Caco-2 (cell line): ENCODE measurements at regions not wholly inside any gene's neighbourhood (a gene's known extent, or its start where the extent isn't known, plus 50 kb on each side); places are given as distances from the start of the nearest gene placed in this dataset.

Experiments used
- BruUV-seq: library from RNA; stranded (reverse); fragments of 400-500 nt; replicated peaks from 2 replicates; lab custom pipeline; 2021; lab: Mats Ljungman, UMichigan
- CTCF ChIA-PET: fragments of 300-600 bp; sonication (Branson Sonifier 250); formaldehyde crosslinking; loops from one replicate; lab custom pipeline; 2022; ENCODE audit warnings: antibody characterized with exemption; lab: Charles Lee
- POLR2A ChIA-PET: fragments of 300-600 bp; sonication (Branson Sonifier 250); formaldehyde crosslinking; loops from one replicate; lab custom pipeline; 2022; ENCODE audit warnings: antibody characterized with exemption; lab: Charles Lee
- DNase-seq, 2 experiments: peaks; one replicate each; pipeline versions ENCODE4 v3.0.0 to v3.0.0-alpha.2; 2020 to 2022
- H3K27me3 ChIP-seq: replicated peaks from 2 replicates; pipeline ENCODE4 v1.6.0; 2011; ENCODE audit warnings: low read length; ENCODE audit not compliant: control insufficient read depth, insufficient read depth
- H3K36me3 ChIP-seq: 2 replicates; pipeline ENCODE4 v1.5.1; 2011; ENCODE audit warnings: low read length; ENCODE audit not compliant: control insufficient read depth, insufficient read depth
- H3K4me1 ChIP-seq: fragments of 250-450 bp; sonication (Bioruptor Pico); 2 replicates; pipeline ENCODE4 v1.5.1; 2020; ENCODE audit warnings: mild to moderate bottlenecking
- H3K4me3 ChIP-seq: 2 replicates; pipeline ENCODE4 v1.5.1; 2011; ENCODE audit warnings: low read depth, mild to moderate bottlenecking, control low read depth, low read length
- H3K9me3 ChIP-seq: fragments of 250-450 bp; sonication (Bioruptor Pico); 2 replicates; pipeline ENCODE4 v1.5.1; 2020; ENCODE audit warnings: mild to moderate bottlenecking, moderate library complexity
- H3K27ac Mint-ChIP-seq: one replicate; pipeline ENCODE4 v1.8.0; 2022; ENCODE audit warnings: mixed read lengths; ENCODE audit not compliant: unreplicated experiment
- H3K27me3 Mint-ChIP-seq: one replicate; pipeline ENCODE4 v1.8.0; 2022; ENCODE audit warnings: mixed read lengths; ENCODE audit not compliant: insufficient read depth, unreplicated experiment
- H3K36me3 Mint-ChIP-seq: one replicate; pipeline ENCODE4 v1.8.0; 2022; ENCODE audit warnings: mild to moderate bottlenecking, mixed read lengths; ENCODE audit not compliant: insufficient read depth, unreplicated experiment
- H3K4me1 Mint-ChIP-seq: one replicate; pipeline ENCODE4 v1.8.0; 2022; ENCODE audit warnings: low read depth, mixed read lengths; ENCODE audit not compliant: unreplicated experiment
- H3K4me3 Mint-ChIP-seq: one replicate; pipeline ENCODE4 v1.8.0; 2022; ENCODE audit warnings: mild to moderate bottlenecking, moderate library complexity, mixed read lengths; ENCODE audit not compliant: unreplicated experiment
- H3K9me3 Mint-ChIP-seq: one replicate; pipeline ENCODE4 v1.8.0; 2022; ENCODE audit warnings: mixed read lengths; ENCODE audit not compliant: unreplicated experiment
- intact Hi-C: fragments of 100-400 bp; cut with micrococcal nuclease; formaldehyde crosslinking; loops from one replicate; pipeline ENCODE4 v1.10.0; 2022; ENCODE audit not compliant: unreplicated experiment
- TF ChIP-seq, protein P1 (sequence below), 2 experiments: fragments of 200-600 bp in 1 of 2; IDR thresholded peaks; 1 replicate in 1 of 2; 2 replicates in 1 of 2; pipeline versions ENCODE4 v1.5.1 to v1.8.0; 2011 to 2022; ENCODE audit warnings: antibody characterized with exemption in 1 of 2, control low read depth in 1 of 2, inconsistent platforms in 1 of 2, low read depth in 1 of 2, low read length in 1 of 2, mild to moderate bottlenecking in 1 of 2, moderate library complexity in 1 of 2; ENCODE audit not compliant: insufficient read depth in 1 of 2, severe bottlenecking in 1 of 2, unreplicated experiment in 1 of 2

DNA sequence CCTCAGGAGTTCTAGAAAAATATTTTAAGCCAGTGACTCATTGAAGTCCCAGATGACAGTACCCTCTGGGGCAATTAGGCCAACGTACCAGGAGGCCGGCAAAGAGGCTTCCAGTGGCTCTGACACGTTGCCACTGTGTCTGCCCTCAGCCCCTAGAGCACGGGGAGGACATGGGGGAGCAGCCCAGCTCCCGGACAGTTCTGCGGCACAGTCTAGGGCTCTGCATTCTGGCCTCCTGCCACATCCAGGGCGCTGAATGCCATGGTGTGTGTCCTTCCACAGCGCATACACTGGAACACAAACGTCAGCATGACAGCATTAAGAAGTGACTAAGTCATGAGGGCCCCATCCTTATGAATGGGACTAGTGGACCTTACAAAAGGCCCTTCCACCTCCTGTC, 156.2 kb downstream of the RNASET2 start:
- H3K4me1 Mint-ChIP-seq, result no peaks in the 10 kb centered on the region
- H3K4me3 ChIP-seq, result no peak overlapping the region
- BruUV-seq, result no TSS peak
- H3K36me3 Mint-ChIP-seq, result no peaks in the 10 kb centered on the region
- ChIA-PET CTCF (no interaction called here), POLR2A (no interaction called here)
- H3K27me3 ChIP-seq, result no peaks in the 10 kb centered on the region
- H3K36me3 ChIP-seq, result no peaks in the 10 kb centered on the region
- no peaks in the 10 kb centered on the region; the same call in 1 of the 2 replicates for H3K9me3 ChIP-seq
- no peak overlapping the region for H3K27ac Mint-ChIP-seq
- no peak overlapping the region for H3K4me3 Mint-ChIP-seq
- TF ChIP-seq, protein P1, sequence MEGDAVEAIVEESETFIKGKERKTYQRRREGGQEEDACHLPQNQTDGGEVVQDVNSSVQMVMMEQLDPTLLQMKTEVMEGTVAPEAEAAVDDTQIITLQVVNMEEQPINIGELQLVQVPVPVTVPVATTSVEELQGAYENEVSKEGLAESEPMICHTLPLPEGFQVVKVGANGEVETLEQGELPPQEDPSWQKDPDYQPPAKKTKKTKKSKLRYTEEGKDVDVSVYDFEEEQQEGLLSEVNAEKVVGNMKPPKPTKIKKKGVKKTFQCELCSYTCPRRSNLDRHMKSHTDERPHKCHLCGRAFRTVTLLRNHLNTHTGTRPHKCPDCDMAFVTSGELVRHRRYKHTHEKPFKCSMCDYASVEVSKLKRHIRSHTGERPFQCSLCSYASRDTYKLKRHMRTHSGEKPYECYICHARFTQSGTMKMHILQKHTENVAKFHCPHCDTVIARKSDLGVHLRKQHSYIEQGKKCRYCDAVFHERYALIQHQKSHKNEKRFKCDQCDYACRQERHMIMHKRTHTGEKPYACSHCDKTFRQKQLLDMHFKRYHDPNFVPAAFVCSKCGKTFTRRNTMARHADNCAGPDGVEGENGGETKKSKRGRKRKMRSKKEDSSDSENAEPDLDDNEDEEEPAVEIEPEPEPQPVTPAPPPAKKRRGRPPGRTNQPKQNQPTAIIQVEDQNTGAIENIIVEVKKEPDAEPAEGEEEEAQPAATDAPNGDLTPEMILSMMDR (IDR thresholded peaks at IDR 0.05; ENCODE audit: insufficient read depth in 1 of 2, low read depth in 1 of 2, low read length in 1 of 2, severe bottlenecking in 1 of 2, unreplicated experiment in 1 of 2), result no peak
- no peaks in the 10 kb centered on the region for H3K9me3 Mint-ChIP-seq
- H3K27me3 Mint-ChIP-seq, result peaks cover 4% of the 10 kb centered on the region
- DNase-seq, result no peak
- no peaks in the 10 kb centered on the region for H3K4me1 ChIP-seq
- intact Hi-C loops, result no loop called here

- Histone ChIP-seq H3K4me1 (no peaks in the 10 kb centered on the region), H3K4me3 (no peak overlapping the region), H3K27me3 (no peaks in the 10 kb centered on the region), H3K36me3 (no peaks in the 10 kb centered on the region), H3K9me3 (no peaks in the 10 kb centered on the region)
- no peak overlapping the region for H3K4me3 Mint-ChIP-seq
- intact Hi-C loops, result no loop called here
- no peak overlapping the region for H3K27ac Mint-ChIP-seq
- no peaks in the 10 kb centered on the region for H3K36me3 Mint-ChIP-seq
- H3K9me3 Mint-ChIP-seq, result no peaks in the 10 kb centered on the region
- no TSS peak for BruUV-seq
- H3K27me3 Mint-ChIP-seq, result peaks cover 4% of the 10 kb centered on the region
- ChIA-PET POLR2A (no interaction called here), CTCF (no interaction called here)
- no peak for DNase-seq
- TF ChIP-seq, protein P1 (IDR thresholded peaks at IDR 0.05; ENCODE audit: insufficient read depth in 1 of 2, low read depth in 1 of 2, low read length in 1 of 2, severe bottlenecking in 1 of 2, unreplicated experiment in 1 of 2), result no peak
- H3K4me1 Mint-ChIP-seq, result no peaks in the 10 kb centered on the region
These were observed 157.7 kb downstream of the RNASET2 start for GRCh38 chr6:166798652-166799051.

- Mint-ChIP-seq H3K36me3 (no peaks in the 10 kb centered on the region), H3K9me3 (peaks cover 3% of the 10 kb centered on the region), H3K4me1 (no peaks in the 10 kb centered on the region), H3K27me3 (peaks cover 9% of the 10 kb centered on the region), H3K27ac (no peak overlapping the region), H3K4me3 (no peak overlapping the region)
- BruUV-seq, result no TSS peak
- Histone ChIP-seq H3K4me3 (no peak overlapping the region), H3K4me1 (no peaks in the 10 kb centered on the region), H3K36me3 (no peaks in the 10 kb centered on the region), H3K9me3 (no peaks in the 10 kb centered on the region), H3K27me3 (no peaks in the 10 kb centered on the region)
- DNase-seq, result no peak
- ChIA-PET POLR2A (no interaction called here), CTCF (no interaction called here)
- TF ChIP-seq, protein P1 (IDR thresholded peaks at IDR 0.05; ENCODE audit: insufficient read depth in 1 of 2, low read depth in 1 of 2, low read length in 1 of 2, severe bottlenecking in 1 of 2, unreplicated experiment in 1 of 2), result no peak
- intact Hi-C loops, result no loop called here
These were observed 159.7 kb downstream of the RNASET2 start for GRCh38 chr6:166796610-166797009.
